ENCODE measurements at regions not wholly inside any gene's neighbourhood (a gene's known extent, or its start where the extent isn't known, plus 50 kb on each side); places are given as distances from the start of the nearest gene placed in this dataset.
"Not testable (repeated sequence)": the region's sequence is repeated elsewhere in the genome, so short reads cannot be mapped to it uniquely, and the experiment has no call there.

GRCh38 chr9:6160579-6160978, 55.0 kb upstream of the IL33 start:
- in situ Hi-C loops (cut with MboI; ENCODE audit: low sequenced_read_pairs): no loop called here

- in situ Hi-C loops (cut with MboI; ENCODE audit: low sequenced_read_pairs): no loop called here
Observed at GRCh38 chr9:6153425-6153824, 62.2 kb upstream of the IL33 start.

- in situ Hi-C loops (cut with MboI; ENCODE audit: low sequenced_read_pairs): no loop called here
Observed at GRCh38 chr9:6152788-6153187, 62.8 kb upstream of the IL33 start.

- in situ Hi-C loops (cut with MboI; ENCODE audit: low sequenced_read_pairs): no loop called here
Observed at GRCh38 chr9:6150483-6150882, 65.1 kb upstream of the IL33 start.

- in situ Hi-C loops (cut with MboI; ENCODE audit: low sequenced_read_pairs): no loop called here
Observed at GRCh38 chr9:6149315-6149714, 66.3 kb upstream of the IL33 start.

GRCh38 chr9:6147846-6148245, 67.8 kb upstream of the IL33 start:
- in situ Hi-C loops (cut with MboI; ENCODE audit: low sequenced_read_pairs): no loop called here

- in situ Hi-C loops (cut with MboI; ENCODE audit: low sequenced_read_pairs): no loop called here
Observed at GRCh38 chr9:6144947-6145346, 70.7 kb upstream of the IL33 start.

- in situ Hi-C loops (cut with MboI; ENCODE audit: low sequenced_read_pairs): no loop called here
Observed at GRCh38 chr9:6142799-6143454, 72.7 kb upstream of the IL33 start.

- in situ Hi-C loops (cut with MboI; ENCODE audit: low sequenced_read_pairs): not testable (repeated sequence)
Observed at GRCh38 chr9:6135780-6136179, 79.8 kb upstream of the IL33 start.

- in situ Hi-C loops (cut with MboI; ENCODE audit: low sequenced_read_pairs): no loop called here
Observed at GRCh38 chr9:6134661-6135180, 80.9 kb upstream of the IL33 start.

GRCh38 chr9:6133346-6134063, 82.1 kb upstream of the IL33 start:
- in situ Hi-C loops (cut with MboI; ENCODE audit: low sequenced_read_pairs): no loop called here

- in situ Hi-C loops (cut with MboI; ENCODE audit: low sequenced_read_pairs): no loop called here
Observed at GRCh38 chr9:6132650-6133049, 83.0 kb upstream of the IL33 start.

GRCh38 chr9:6128030-6128429, 87.6 kb upstream of the IL33 start:
- in situ Hi-C loops (cut with MboI; ENCODE audit: low sequenced_read_pairs): no loop called here

- in situ Hi-C loops (cut with MboI; ENCODE audit: low sequenced_read_pairs): no loop called here
Observed at GRCh38 chr9:6126377-6126776, 89.2 kb upstream of the IL33 start.

- in situ Hi-C loops (cut with MboI; ENCODE audit: low sequenced_read_pairs): no loop called here
Observed at GRCh38 chr9:6123416-6123815, 92.2 kb upstream of the IL33 start.

GRCh38 chr9:6121707-6122106, 93.9 kb upstream of the IL33 start:
- in situ Hi-C loops (cut with MboI; ENCODE audit: low sequenced_read_pairs): no loop called here

- in situ Hi-C loops (cut with MboI; ENCODE audit: low sequenced_read_pairs): no loop called here
Observed at GRCh38 chr9:6114424-6114823, 99.0 kb upstream of the RANBP6 start.

- in situ Hi-C loops (cut with MboI; ENCODE audit: low sequenced_read_pairs): no loop called here
Observed at GRCh38 chr9:6113819-6114218, 98.4 kb upstream of the RANBP6 start.

- in situ Hi-C loops (cut with MboI; ENCODE audit: low sequenced_read_pairs): no loop called here
Observed at GRCh38 chr9:6113312-6113711, 97.9 kb upstream of the RANBP6 start.

GRCh38 chr9:6109986-6110385, 94.6 kb upstream of the RANBP6 start:
- in situ Hi-C loops (cut with MboI; ENCODE audit: low sequenced_read_pairs): no loop called here

GRCh38 chr9:6109571-6109970, 94.1 kb upstream of the RANBP6 start:
- in situ Hi-C loops (cut with MboI; ENCODE audit: low sequenced_read_pairs): no loop called here

GRCh38 chr9:6106711-6107339, 91.4 kb upstream of the RANBP6 start:
- in situ Hi-C loops (cut with MboI; ENCODE audit: low sequenced_read_pairs): no loop called here

Data from HL-60/S4 treated with retinoic acid at 250 ng/mL for 4 days and 3 days (cell line).